Liver (tissue), 8 donors: ENCODE measurements at regions not wholly inside any gene's neighbourhood (a gene's known extent, or its start where the extent isn't known, plus 50 kb on each side); places are given as distances from the start of the nearest gene placed in this dataset.

Source experiments
- DNase-seq: peaks from one replicate; pipeline ENCODE4 v3.0.0-alpha.2; 2017; ENCODE audit warnings: low spot score
- H3K27ac ChIP-seq, 2 donors: one replicate each; pipeline ENCODE4 v1.7.0; 2013; ENCODE audit warnings: inconsistent platforms in 2 of 2, low read length in 2 of 2, control low read depth in 1 of 2, low read depth in 1 of 2, mild to moderate bottlenecking in 1 of 2
- H3K27me3 ChIP-seq, 4 donors: one replicate each; pipeline versions ENCODE4 v1.6.1 to v1.7.0; 2013; ENCODE audit warnings: low read length in 3 of 4, inconsistent platforms in 1 of 4, mild to moderate bottlenecking in 1 of 4, moderate library complexity in 1 of 4; ENCODE audit not compliant: control insufficient read depth in 4 of 4, insufficient read depth in 4 of 4
- H3K36me3 ChIP-seq, 4 donors: one replicate each; pipeline versions ENCODE4 v1.6.1 to v1.7.0; 2013; ENCODE audit warnings: low read length in 3 of 4, mild to moderate bottlenecking in 3 of 4, low read depth in 1 of 4, moderate library complexity in 1 of 4; ENCODE audit not compliant: control insufficient read depth in 4 of 4, insufficient read depth in 3 of 4
- H3K4me1 ChIP-seq, 4 donors: one replicate each; pipeline versions ENCODE4 v1.6.1 to v1.7.0; 2013; ENCODE audit warnings: low read length in 3 of 4, mild to moderate bottlenecking in 3 of 4, moderate library complexity in 1 of 4; ENCODE audit not compliant: control insufficient read depth in 4 of 4, insufficient read depth in 4 of 4
- H3K4me3 ChIP-seq, 3 donors: one replicate each; pipeline versions ENCODE4 v1.6.1 to v1.7.0; 2013; ENCODE audit warnings: low read length in 3 of 3, control low read depth in 1 of 3, low read depth in 1 of 3, mild to moderate bottlenecking in 1 of 3
- H3K9ac ChIP-seq, 2 donors: one replicate each; pipeline ENCODE4 v1.7.0; 2013; ENCODE audit warnings: low read length in 2 of 2, mild to moderate bottlenecking in 2 of 2, moderate library complexity in 2 of 2, control low read depth in 1 of 2, low read depth in 1 of 2
- H3K9me3 ChIP-seq, 4 donors: one replicate each; pipeline versions ENCODE4 v1.6.1 to v1.7.0; 2013; ENCODE audit warnings: low read length in 3 of 4; ENCODE audit not compliant: control insufficient read depth in 4 of 4
- EGR1 ChIP-seq, 2 donors: IDR thresholded peaks; 2 replicates each; pipeline ENCODE4 v1.6.1; 2016 to 2018; ENCODE audit warnings: antibody characterized with exemption in 2 of 2, low read depth in 2 of 2
- FOXA1 ChIP-seq: IDR thresholded peaks from 2 replicates; pipeline ENCODE4 v1.6.1; 2016; ENCODE audit warnings: antibody characterized with exemption
- FOXA2 ChIP-seq: IDR thresholded peaks from 2 replicates; pipeline ENCODE4 v1.6.1; 2016; ENCODE audit warnings: antibody characterized with exemption
- GABPA ChIP-seq, 2 donors: IDR thresholded peaks in 1 of 2; conservative IDR thresholded peaks in 1 of 2; 2 replicates each; pipeline ENCODE4 v1.6.1; 2016; ENCODE audit warnings: antibody characterized with exemption in 2 of 2, mild to moderate bottlenecking in 1 of 2, moderate library complexity in 1 of 2
- HNF4A ChIP-seq, 2 donors: conservative IDR thresholded peaks; 2 replicates each; pipeline ENCODE4 v1.6.1; 2016; ENCODE audit warnings: antibody characterized with exemption in 2 of 2, mild to moderate bottlenecking in 2 of 2
- HNF4G ChIP-seq: IDR thresholded peaks from 2 replicates; pipeline ENCODE4 v1.6.1; 2016; ENCODE audit warnings: antibody characterized with exemption
- JUND ChIP-seq, 2 donors: IDR thresholded peaks; 2 replicates each; pipeline ENCODE4 v1.6.1; 2016; ENCODE audit warnings: antibody characterized with exemption in 2 of 2
- NR2F2 ChIP-seq: IDR thresholded peaks from 2 replicates; pipeline ENCODE4 v1.6.1; 2016; ENCODE audit warnings: antibody characterized with exemption
- RAD21 ChIP-seq, 2 donors: IDR thresholded peaks; 2 replicates each; pipeline ENCODE4 v1.6.1; 2016; ENCODE audit warnings: antibody characterized with exemption in 2 of 2, mild to moderate bottlenecking in 2 of 2
- RXRA ChIP-seq, 2 donors: IDR thresholded peaks; 2 replicates each; pipeline ENCODE4 v1.6.1; 2017 to 2018; ENCODE audit warnings: antibody characterized with exemption in 2 of 2, mild to moderate bottlenecking in 1 of 2
- SP1 ChIP-seq: IDR thresholded peaks from 2 replicates; pipeline ENCODE4 v1.6.1; 2018; ENCODE audit warnings: antibody characterized with exemption, mild to moderate bottlenecking
- TAF1 ChIP-seq: conservative IDR thresholded peaks from 2 replicates; pipeline ENCODE4 v1.6.1; 2016; ENCODE audit warnings: antibody characterized with exemption, mild to moderate bottlenecking
- YY1 ChIP-seq: IDR thresholded peaks from 2 replicates; pipeline ENCODE4 v1.6.1; 2016; ENCODE audit warnings: antibody characterized with exemption, mild to moderate bottlenecking
- WGBS: extraction: QIAGEN DNeasy Blood & Tissue Kit; methylation state at CpG from one replicate; pipeline ENCODE4 v1.1.7; 2013; 5-methylcytosine and 5-hydroxymethylcytosine counted together
- TF ChIP-seq, protein P1 (sequence below): IDR thresholded peaks from 2 replicates; pipeline ENCODE4 v1.6.1; 2016; ENCODE audit warnings: antibody characterized with exemption
- TF ChIP-seq, protein P2 (sequence below): fragments of 150-350 bp; IDR thresholded peaks from 2 replicates; pipeline ENCODE4 v1.5.1; 2017; ENCODE audit warnings: improper control_type of control experiment, low read depth, low read length; ENCODE audit not compliant: missing input control
- TF ChIP-seq, protein P3 (sequence below): IDR thresholded peaks from 2 replicates; pipeline ENCODE4 v1.6.1; 2016; ENCODE audit warnings: antibody characterized with exemption, mild to moderate bottlenecking
- TF ChIP-seq, protein P4 (sequence below): IDR thresholded peaks from 2 replicates; pipeline ENCODE4 v1.6.1; 2016; ENCODE audit warnings: antibody characterized with exemption
- TF ChIP-seq, protein P5 (sequence below): IDR thresholded peaks from 2 replicates; pipeline ENCODE4 v1.6.1; 2016; ENCODE audit warnings: antibody characterized with exemption
- donor health status: healthy.
- donor health status: healthy.
- donor health status: healthy.
- donor health status: healthy.
- donor health status: healthy.

DNA sequence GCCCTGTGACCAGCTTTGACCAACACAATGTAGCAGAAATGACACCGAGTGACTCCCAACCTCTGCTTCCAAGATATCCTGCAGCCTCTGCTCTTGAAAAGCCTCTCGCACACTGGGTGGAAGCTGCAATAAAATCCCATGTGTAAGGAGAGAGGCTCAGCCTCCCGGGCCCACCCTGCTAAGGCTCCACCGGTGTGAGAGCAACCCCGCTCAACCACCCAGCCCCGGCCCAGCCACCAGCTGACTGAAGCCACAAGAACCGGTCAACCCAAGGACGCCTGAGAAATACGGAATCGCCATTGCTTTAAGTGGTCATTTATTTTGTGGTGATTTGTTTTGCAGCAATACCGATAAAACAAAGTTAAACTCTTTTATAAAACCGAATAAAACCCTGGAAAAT is 452.8 kb upstream of the SMIM21 start:
- no peaks in the 10 kb centered on the region for H3K4me1 ChIP-seq
- no peaks in the 10 kb centered on the region for H3K27me3 ChIP-seq
- TF ChIP-seq JUND (IDR thresholded peaks at IDR 0.05) (no peak), SP1 (no peak), FOXA1 (no peak), HNF4A (conservative IDR thresholded peaks at IDR 0.05) (no peak), HNF4G (no peak), RXRA (IDR thresholded peaks at IDR 0.05) (no peak), GABPA (IDR thresholded peaks at IDR 0.05 in 1 of 2, conservative IDR thresholded peaks at IDR 0.05 in 1 of 2) (no peak), RAD21 (IDR thresholded peaks at IDR 0.05) (no peak), EGR1 (IDR thresholded peaks at IDR 0.05; ENCODE audit: low read depth in 2 of 2) (no peak), FOXA2 (no peak), NR2F2 (no peak), TAF1 (no peak), YY1 (no peak)
- TF ChIP-seq, protein P1, sequence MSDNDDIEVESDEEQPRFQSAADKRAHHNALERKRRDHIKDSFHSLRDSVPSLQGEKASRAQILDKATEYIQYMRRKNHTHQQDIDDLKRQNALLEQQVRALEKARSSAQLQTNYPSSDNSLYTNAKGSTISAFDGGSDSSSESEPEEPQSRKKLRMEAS, result no peak
- TF ChIP-seq, protein P2, sequence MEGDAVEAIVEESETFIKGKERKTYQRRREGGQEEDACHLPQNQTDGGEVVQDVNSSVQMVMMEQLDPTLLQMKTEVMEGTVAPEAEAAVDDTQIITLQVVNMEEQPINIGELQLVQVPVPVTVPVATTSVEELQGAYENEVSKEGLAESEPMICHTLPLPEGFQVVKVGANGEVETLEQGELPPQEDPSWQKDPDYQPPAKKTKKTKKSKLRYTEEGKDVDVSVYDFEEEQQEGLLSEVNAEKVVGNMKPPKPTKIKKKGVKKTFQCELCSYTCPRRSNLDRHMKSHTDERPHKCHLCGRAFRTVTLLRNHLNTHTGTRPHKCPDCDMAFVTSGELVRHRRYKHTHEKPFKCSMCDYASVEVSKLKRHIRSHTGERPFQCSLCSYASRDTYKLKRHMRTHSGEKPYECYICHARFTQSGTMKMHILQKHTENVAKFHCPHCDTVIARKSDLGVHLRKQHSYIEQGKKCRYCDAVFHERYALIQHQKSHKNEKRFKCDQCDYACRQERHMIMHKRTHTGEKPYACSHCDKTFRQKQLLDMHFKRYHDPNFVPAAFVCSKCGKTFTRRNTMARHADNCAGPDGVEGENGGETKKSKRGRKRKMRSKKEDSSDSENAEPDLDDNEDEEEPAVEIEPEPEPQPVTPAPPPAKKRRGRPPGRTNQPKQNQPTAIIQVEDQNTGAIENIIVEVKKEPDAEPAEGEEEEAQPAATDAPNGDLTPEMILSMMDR, result no peak
- TF ChIP-seq, protein P3, sequence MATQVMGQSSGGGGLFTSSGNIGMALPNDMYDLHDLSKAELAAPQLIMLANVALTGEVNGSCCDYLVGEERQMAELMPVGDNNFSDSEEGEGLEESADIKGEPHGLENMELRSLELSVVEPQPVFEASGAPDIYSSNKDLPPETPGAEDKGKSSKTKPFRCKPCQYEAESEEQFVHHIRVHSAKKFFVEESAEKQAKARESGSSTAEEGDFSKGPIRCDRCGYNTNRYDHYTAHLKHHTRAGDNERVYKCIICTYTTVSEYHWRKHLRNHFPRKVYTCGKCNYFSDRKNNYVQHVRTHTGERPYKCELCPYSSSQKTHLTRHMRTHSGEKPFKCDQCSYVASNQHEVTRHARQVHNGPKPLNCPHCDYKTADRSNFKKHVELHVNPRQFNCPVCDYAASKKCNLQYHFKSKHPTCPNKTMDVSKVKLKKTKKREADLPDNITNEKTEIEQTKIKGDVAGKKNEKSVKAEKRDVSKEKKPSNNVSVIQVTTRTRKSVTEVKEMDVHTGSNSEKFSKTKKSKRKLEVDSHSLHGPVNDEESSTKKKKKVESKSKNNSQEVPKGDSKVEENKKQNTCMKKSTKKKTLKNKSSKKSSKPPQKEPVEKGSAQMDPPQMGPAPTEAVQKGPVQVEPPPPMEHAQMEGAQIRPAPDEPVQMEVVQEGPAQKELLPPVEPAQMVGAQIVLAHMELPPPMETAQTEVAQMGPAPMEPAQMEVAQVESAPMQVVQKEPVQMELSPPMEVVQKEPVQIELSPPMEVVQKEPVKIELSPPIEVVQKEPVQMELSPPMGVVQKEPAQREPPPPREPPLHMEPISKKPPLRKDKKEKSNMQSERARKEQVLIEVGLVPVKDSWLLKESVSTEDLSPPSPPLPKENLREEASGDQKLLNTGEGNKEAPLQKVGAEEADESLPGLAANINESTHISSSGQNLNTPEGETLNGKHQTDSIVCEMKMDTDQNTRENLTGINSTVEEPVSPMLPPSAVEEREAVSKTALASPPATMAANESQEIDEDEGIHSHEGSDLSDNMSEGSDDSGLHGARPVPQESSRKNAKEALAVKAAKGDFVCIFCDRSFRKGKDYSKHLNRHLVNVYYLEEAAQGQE, result no peak
- TF ChIP-seq, protein P4, sequence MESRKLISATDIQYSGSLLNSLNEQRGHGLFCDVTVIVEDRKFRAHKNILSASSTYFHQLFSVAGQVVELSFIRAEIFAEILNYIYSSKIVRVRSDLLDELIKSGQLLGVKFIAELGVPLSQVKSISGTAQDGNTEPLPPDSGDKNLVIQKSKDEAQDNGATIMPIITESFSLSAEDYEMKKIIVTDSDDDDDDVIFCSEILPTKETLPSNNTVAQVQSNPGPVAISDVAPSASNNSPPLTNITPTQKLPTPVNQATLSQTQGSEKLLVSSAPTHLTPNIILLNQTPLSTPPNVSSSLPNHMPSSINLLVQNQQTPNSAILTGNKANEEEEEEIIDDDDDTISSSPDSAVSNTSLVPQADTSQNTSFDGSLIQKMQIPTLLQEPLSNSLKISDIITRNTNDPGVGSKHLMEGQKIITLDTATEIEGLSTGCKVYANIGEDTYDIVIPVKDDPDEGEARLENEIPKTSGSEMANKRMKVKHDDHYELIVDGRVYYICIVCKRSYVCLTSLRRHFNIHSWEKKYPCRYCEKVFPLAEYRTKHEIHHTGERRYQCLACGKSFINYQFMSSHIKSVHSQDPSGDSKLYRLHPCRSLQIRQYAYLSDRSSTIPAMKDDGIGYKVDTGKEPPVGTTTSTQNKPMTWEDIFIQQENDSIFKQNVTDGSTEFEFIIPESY, result no peak
- TF ChIP-seq, protein P5, sequence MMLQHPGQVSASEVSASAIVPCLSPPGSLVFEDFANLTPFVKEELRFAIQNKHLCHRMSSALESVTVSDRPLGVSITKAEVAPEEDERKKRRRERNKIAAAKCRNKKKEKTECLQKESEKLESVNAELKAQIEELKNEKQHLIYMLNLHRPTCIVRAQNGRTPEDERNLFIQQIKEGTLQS, result no peak
- 86% methylated on average over 12 of the region's 12 CpGs for WGBS
- no peak overlapping the region for H3K4me3 ChIP-seq
- no peaks in the 10 kb centered on the region for H3K36me3 ChIP-seq
- no peaks in the 10 kb centered on the region for H3K9me3 ChIP-seq
- H3K27ac ChIP-seq, result no peak overlapping the region
- no peak for DNase-seq
- H3K9ac ChIP-seq, result no peak overlapping the region
